ENCODE measurements at regions not wholly inside any gene's neighbourhood (a gene's known extent, or its start where the extent isn't known, plus 50 kb on each side); places are given as distances from the start of the nearest gene placed in this dataset.

DNA sequence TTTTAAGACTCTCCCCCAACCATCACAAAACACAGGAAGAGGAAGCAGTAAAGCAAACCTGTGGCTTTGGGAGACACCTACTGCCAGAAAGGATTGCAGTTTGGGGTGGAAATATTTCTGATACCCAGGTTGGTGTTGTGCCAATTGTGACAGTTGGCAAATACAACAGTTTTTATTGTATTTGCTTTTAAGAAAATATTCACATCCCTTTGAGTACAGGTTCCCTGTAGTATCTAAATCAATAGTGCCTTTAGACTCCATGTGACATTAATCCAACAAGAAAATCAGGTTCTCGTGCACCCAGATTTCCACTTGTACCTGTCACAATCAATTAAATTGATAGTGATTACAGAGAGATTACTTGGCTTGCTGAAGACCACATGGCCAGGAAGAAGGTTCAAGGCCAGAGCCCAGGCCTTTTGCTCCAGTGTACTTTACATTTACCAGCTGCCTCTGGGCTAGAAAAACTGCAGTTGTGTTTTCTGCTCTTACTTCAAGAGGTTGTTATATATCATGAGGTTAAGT lies 361.2 kb downstream of the ATP23 start:
- H3K36me3 Mint-ChIP-seq, result no peaks in the 10 kb centered on the region
- peak overlapping the region; percentile 35 for H3K27ac Mint-ChIP-seq
- TF ChIP-seq, protein P1, sequence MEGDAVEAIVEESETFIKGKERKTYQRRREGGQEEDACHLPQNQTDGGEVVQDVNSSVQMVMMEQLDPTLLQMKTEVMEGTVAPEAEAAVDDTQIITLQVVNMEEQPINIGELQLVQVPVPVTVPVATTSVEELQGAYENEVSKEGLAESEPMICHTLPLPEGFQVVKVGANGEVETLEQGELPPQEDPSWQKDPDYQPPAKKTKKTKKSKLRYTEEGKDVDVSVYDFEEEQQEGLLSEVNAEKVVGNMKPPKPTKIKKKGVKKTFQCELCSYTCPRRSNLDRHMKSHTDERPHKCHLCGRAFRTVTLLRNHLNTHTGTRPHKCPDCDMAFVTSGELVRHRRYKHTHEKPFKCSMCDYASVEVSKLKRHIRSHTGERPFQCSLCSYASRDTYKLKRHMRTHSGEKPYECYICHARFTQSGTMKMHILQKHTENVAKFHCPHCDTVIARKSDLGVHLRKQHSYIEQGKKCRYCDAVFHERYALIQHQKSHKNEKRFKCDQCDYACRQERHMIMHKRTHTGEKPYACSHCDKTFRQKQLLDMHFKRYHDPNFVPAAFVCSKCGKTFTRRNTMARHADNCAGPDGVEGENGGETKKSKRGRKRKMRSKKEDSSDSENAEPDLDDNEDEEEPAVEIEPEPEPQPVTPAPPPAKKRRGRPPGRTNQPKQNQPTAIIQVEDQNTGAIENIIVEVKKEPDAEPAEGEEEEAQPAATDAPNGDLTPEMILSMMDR (conservative IDR thresholded peaks at IDR 0.05), result no peak
- H3K27me3 Mint-ChIP-seq, result no peaks in the 10 kb centered on the region
- peaks cover 7% of the 10 kb centered on the region for H3K9me3 Mint-ChIP-seq
- no peak overlapping the region for H3K4me3 Mint-ChIP-seq
- no peak for DNase-seq (ENCODE audit: extremely low spot score, unreplicated experiment)
- peaks cover 10% of the 10 kb centered on the region for H3K4me1 Mint-ChIP-seq (ENCODE audit: unreplicated experiment)

DNA sequence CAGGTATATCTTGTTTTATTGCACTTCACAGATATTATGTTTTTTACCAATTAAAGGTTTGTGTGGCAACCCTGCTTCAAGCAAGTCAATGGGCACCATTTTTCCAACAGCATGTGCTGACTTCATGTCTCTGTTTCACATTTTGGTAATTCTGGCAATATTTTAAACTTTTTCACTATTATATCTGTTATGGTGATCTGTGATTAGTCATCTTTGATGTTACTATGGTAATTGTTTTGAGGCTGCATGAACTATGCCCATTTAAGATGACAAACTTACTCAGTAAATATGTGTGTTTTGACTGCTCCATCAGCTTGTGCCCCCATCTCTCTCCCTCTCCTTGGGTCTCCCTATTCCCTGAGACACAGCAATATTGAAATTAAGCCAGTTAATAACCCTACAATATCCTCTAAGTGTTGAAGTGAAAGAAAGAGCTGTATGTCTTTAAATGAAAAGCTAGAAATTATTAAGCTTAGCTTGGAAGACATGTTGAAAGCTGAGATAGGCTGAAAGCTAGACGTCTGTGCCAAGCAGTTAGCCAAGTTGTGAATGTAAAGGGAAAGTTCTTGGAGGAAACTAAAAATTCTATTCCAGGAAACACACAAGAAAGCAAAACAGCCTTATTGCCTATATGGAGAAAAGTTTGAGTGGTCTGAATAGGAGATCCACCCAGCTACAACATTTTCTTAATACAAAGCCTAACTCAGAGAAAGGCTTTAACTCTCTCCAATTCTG lies 365.1 kb downstream of the ATP23 start:
- Mint-ChIP-seq H3K4me1 (ENCODE audit: unreplicated experiment) (peaks cover 10% of the 10 kb centered on the region), H3K27ac (no peak overlapping the region), H3K27me3 (no peaks in the 10 kb centered on the region), H3K9me3 (peaks cover 14% of the 10 kb centered on the region), H3K4me3 (no peak overlapping the region), H3K36me3 (no peaks in the 10 kb centered on the region)
- DNase-seq (ENCODE audit: extremely low spot score, unreplicated experiment), result no peak
- TF ChIP-seq, protein P1 (conservative IDR thresholded peaks at IDR 0.05), result no peak

- TF ChIP-seq, protein P1 (conservative IDR thresholded peaks at IDR 0.05), result no peak
- Mint-ChIP-seq H3K9me3 (peaks cover 14% of the 10 kb centered on the region), H3K27me3 (no peaks in the 10 kb centered on the region), H3K36me3 (no peaks in the 10 kb centered on the region), H3K4me1 (ENCODE audit: unreplicated experiment) (no peaks in the 10 kb centered on the region), H3K4me3 (no peak overlapping the region), H3K27ac (no peak overlapping the region)
- no peak for DNase-seq (ENCODE audit: extremely low spot score, unreplicated experiment)
These were observed 368.4 kb downstream of the ATP23 start for GRCh38 chr12:58309806-58310205.

GRCh38 chr12:58310368-58310767 lies 369.0 kb downstream of the ATP23 start:
- TF ChIP-seq, protein P1 (conservative IDR thresholded peaks at IDR 0.05), result no peak
- Mint-ChIP-seq H3K9me3 (peaks cover 14% of the 10 kb centered on the region), H3K4me3 (no peak overlapping the region), H3K27me3 (no peaks in the 10 kb centered on the region), H3K27ac (no peak overlapping the region), H3K36me3 (no peaks in the 10 kb centered on the region), H3K4me1 (ENCODE audit: unreplicated experiment) (no peaks in the 10 kb centered on the region)
- no peak for DNase-seq (ENCODE audit: extremely low spot score, unreplicated experiment)

- H3K4me1 Mint-ChIP-seq (ENCODE audit: unreplicated experiment), result no peaks in the 10 kb centered on the region
- no peaks in the 10 kb centered on the region for H3K27me3 Mint-ChIP-seq
- H3K36me3 Mint-ChIP-seq, result no peaks in the 10 kb centered on the region
- H3K27ac Mint-ChIP-seq, result no peak overlapping the region
- peaks cover 14% of the 10 kb centered on the region for H3K9me3 Mint-ChIP-seq
- no peak overlapping the region for H3K4me3 Mint-ChIP-seq
- no peak for DNase-seq (ENCODE audit: extremely low spot score, unreplicated experiment)
- TF ChIP-seq, protein P1 (conservative IDR thresholded peaks at IDR 0.05), result no peak
These were observed 369.6 kb downstream of the ATP23 start for GRCh38 chr12:58310809-58311622.

Data from type B pancreatic cell (in vitro differentiated cells).